Stimulated activated naive CD8-positive, alpha-beta T cell treated with anti-CD3 and anti-CD28 coated beads, Interleukin-15, Interleukin-2, amounts not matched to agents 100 ng/mL and 50 ng/mL, for 24 hours (primary cell): ENCODE measurements at regions not wholly inside any gene's neighbourhood (a gene's known extent, or its start where the extent isn't known, plus 50 kb on each side); places are given as distances from the start of the nearest gene placed in this dataset.
"Not testable (repeated sequence)": the region's sequence is repeated elsewhere in the genome, so short reads cannot be mapped to it uniquely, and the experiment has no call there.

ENCODE experiments used
- H3K27ac Mint-ChIP-seq: one replicate; pipeline ENCODE4 v1.8.0; 2021; ENCODE audit warnings: mild to moderate bottlenecking, mixed read lengths
- H3K27me3 Mint-ChIP-seq: one replicate; pipeline ENCODE4 v1.8.0; 2021; ENCODE audit warnings: mixed read lengths
- H3K36me3 Mint-ChIP-seq: one replicate; pipeline ENCODE4 v1.8.0; 2021; ENCODE audit warnings: low read depth, mixed read lengths
- H3K4me1 Mint-ChIP-seq: one replicate; pipeline ENCODE4 v1.8.0; 2021; ENCODE audit warnings: low read depth, mixed read lengths
- H3K4me3 Mint-ChIP-seq: one replicate; pipeline ENCODE4 v1.8.0; 2021; ENCODE audit warnings: mild to moderate bottlenecking, mixed read lengths
- H3K9me3 Mint-ChIP-seq: one replicate; pipeline ENCODE4 v1.8.0; 2021; ENCODE audit warnings: mixed read lengths

DNA sequence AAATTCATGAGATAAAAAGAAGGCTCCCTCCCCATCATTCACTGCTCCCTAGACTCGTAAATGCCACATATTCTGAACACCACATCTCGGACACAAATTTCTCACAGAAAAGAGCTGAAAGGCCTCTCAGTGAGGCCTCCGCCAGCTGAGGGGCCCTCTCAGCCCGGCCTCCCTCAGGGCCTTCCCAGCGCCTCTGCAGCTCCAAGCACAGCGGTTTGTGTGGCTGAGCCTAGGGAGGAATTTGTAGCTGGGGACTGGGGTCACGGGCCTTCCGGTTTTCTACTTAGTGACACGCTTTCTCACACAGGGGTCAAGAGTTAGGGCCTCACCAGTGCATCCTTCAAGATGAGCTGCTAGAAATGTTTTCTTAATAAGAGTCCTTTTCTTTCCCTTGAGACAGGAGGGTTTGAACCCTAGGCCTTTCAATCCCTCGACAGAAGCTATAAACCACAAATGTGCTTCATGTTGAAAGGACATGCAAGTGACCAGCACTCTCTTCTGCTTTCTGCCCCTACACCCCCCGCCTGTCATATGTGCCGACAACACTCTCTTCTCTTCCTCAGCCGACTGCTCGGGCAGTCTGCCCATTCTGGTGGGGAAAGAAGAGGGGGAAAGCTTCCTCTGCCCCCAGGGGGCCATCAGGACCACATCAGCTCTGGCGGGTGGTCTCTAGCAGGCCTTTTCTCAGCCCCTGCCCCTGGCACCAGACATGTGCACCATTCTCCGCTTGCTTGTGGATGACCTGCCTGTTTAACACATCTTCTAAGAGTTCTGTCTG lies 104.9 kb downstream of the CHIC2 start:
- no peaks in the 10 kb centered on the region for H3K27me3 Mint-ChIP-seq
- H3K4me3 Mint-ChIP-seq, result no peak overlapping the region
- H3K9me3 Mint-ChIP-seq, result no peaks in the 10 kb centered on the region
- H3K27ac Mint-ChIP-seq, result no peak overlapping the region
- no peaks in the 10 kb centered on the region for H3K36me3 Mint-ChIP-seq
- H3K4me1 Mint-ChIP-seq, result no peaks in the 10 kb centered on the region

- Mint-ChIP-seq H3K27me3 (no peaks in the 10 kb centered on the region), H3K36me3 (no peaks in the 10 kb centered on the region), H3K27ac (no peak overlapping the region), H3K4me3 (no peak overlapping the region), H3K4me1 (no peaks in the 10 kb centered on the region), H3K9me3 (no peaks in the 10 kb centered on the region)
These were observed 108.0 kb downstream of the CHIC2 start for GRCh38 chr4:53956454-53956853.

- H3K27me3 Mint-ChIP-seq, result no peaks in the 10 kb centered on the region
- no peaks in the 10 kb centered on the region for H3K4me1 Mint-ChIP-seq
These were observed 108.4 kb downstream of the CHIC2 start for GRCh38 chr4:53956053-53956452.

DNA sequence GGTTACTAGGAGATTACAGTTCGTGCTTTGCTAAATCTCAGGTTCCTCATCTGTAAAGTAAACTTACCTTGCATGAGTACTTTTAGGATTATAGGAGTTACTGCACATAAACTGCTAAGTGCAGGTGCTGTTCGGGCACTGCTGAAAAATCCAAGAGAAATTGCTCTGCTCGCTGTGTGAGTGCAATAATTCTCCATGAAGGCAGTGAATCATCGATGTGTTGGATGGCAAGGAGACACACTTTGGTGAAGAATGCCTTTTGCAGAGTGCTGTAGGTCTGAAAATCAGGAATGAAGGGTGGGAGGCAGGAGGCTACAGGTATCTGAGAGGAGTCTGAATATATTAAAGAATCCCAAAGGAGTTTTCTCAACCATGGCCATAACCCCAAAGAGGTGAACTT lies 113.0 kb downstream of the CHIC2 start:
- Mint-ChIP-seq H3K4me3 (no peak overlapping the region), H3K4me1 (no peaks in the 10 kb centered on the region), H3K9me3 (no peaks in the 10 kb centered on the region), H3K27me3 (no peaks in the 10 kb centered on the region), H3K36me3 (no peaks in the 10 kb centered on the region), H3K27ac (no peak overlapping the region)

More at GRCh38 chr4:53956053-53956452, 108.4 kb downstream of the CHIC2 start:
- H3K27ac Mint-ChIP-seq, result no peak overlapping the region
- no peak overlapping the region for H3K4me3 Mint-ChIP-seq
- no peaks in the 10 kb centered on the region for H3K9me3 Mint-ChIP-seq
- H3K36me3 Mint-ChIP-seq, result no peaks in the 10 kb centered on the region

GRCh38 chr4:53943345-53944085 lies 120.9 kb downstream of the CHIC2 start:
- no peaks in the 10 kb centered on the region for H3K4me1 Mint-ChIP-seq

GRCh38 chr4:53942712-53943111 lies 121.7 kb downstream of the CHIC2 start:
- no peaks in the 10 kb centered on the region for H3K27me3 Mint-ChIP-seq
- H3K27ac Mint-ChIP-seq, result no peak overlapping the region
- H3K36me3 Mint-ChIP-seq, result no peaks in the 10 kb centered on the region
- H3K4me1 Mint-ChIP-seq, result no peaks in the 10 kb centered on the region
- H3K9me3 Mint-ChIP-seq, result no peaks in the 10 kb centered on the region
- H3K4me3 Mint-ChIP-seq, result no peak overlapping the region

More at GRCh38 chr4:53943345-53944085, 120.9 kb downstream of the CHIC2 start:
- H3K27ac Mint-ChIP-seq, result no peak overlapping the region
- no peaks in the 10 kb centered on the region for H3K9me3 Mint-ChIP-seq
- H3K4me3 Mint-ChIP-seq, result no peak overlapping the region
- H3K27me3 Mint-ChIP-seq, result no peaks in the 10 kb centered on the region
- no peaks in the 10 kb centered on the region for H3K36me3 Mint-ChIP-seq

DNA sequence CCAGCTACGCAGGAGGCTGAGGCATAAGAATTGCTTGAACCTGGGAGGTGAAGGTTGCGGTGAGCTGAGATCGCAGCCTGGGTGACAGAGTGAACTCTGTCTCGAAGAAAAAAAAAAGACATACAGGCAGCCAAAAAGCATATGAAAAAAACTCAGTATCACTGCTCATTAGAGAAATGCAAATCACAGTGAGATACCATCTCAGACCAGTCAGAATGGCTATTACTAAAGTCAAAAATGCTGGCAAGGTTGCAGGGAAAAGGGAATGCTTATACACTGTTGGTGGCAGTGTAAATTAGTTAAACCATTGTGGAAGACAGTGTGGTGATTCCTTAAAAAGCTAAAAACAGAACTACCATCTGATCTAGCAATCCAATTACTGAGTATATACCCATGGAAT lies 123.1 kb downstream of the CHIC2 start:
- Mint-ChIP-seq H3K27me3 (no peaks in the 10 kb centered on the region), H3K4me3 (no peak overlapping the region), H3K36me3 (no peaks in the 10 kb centered on the region), H3K27ac (no peak overlapping the region), H3K4me1 (no peaks in the 10 kb centered on the region), H3K9me3 (no peaks in the 10 kb centered on the region)

- H3K9me3 Mint-ChIP-seq, H3K4me1 Mint-ChIP-seq, H3K27ac Mint-ChIP-seq, H3K4me3 Mint-ChIP-seq, H3K27me3 Mint-ChIP-seq, H3K36me3 Mint-ChIP-seq: not testable (repeated sequence)
These were observed 124.5 kb downstream of the CHIC2 start for GRCh38 chr4:53939892-53940291.

GRCh38 chr4:53937918-53938317 lies 126.5 kb downstream of the CHIC2 start:
- H3K9me3 Mint-ChIP-seq, result no peaks in the 10 kb centered on the region
- H3K4me3 Mint-ChIP-seq, result no peak overlapping the region
- no peaks in the 10 kb centered on the region for H3K36me3 Mint-ChIP-seq
- no peaks in the 10 kb centered on the region for H3K4me1 Mint-ChIP-seq
- H3K27ac Mint-ChIP-seq, result no peak overlapping the region
- H3K27me3 Mint-ChIP-seq, result peaks cover 6% of the 10 kb centered on the region

GRCh38 chr4:53937327-53937726 lies 127.1 kb downstream of the CHIC2 start:
- peaks cover 7% of the 10 kb centered on the region for H3K27me3 Mint-ChIP-seq
- H3K36me3 Mint-ChIP-seq, result no peaks in the 10 kb centered on the region
- H3K4me1 Mint-ChIP-seq, result no peaks in the 10 kb centered on the region
- H3K9me3 Mint-ChIP-seq, result no peaks in the 10 kb centered on the region
- H3K27ac Mint-ChIP-seq, result no peak overlapping the region
- H3K4me3 Mint-ChIP-seq, result no peak overlapping the region

- Mint-ChIP-seq H3K27me3 (peaks cover 15% of the 10 kb centered on the region), H3K9me3 (no peaks in the 10 kb centered on the region), H3K27ac (no peak overlapping the region), H3K36me3 (no peaks in the 10 kb centered on the region), H3K4me1 (no peaks in the 10 kb centered on the region), H3K4me3 (no peak overlapping the region)
These were observed 128.6 kb downstream of the CHIC2 start for GRCh38 chr4:53935780-53936179.

DNA sequence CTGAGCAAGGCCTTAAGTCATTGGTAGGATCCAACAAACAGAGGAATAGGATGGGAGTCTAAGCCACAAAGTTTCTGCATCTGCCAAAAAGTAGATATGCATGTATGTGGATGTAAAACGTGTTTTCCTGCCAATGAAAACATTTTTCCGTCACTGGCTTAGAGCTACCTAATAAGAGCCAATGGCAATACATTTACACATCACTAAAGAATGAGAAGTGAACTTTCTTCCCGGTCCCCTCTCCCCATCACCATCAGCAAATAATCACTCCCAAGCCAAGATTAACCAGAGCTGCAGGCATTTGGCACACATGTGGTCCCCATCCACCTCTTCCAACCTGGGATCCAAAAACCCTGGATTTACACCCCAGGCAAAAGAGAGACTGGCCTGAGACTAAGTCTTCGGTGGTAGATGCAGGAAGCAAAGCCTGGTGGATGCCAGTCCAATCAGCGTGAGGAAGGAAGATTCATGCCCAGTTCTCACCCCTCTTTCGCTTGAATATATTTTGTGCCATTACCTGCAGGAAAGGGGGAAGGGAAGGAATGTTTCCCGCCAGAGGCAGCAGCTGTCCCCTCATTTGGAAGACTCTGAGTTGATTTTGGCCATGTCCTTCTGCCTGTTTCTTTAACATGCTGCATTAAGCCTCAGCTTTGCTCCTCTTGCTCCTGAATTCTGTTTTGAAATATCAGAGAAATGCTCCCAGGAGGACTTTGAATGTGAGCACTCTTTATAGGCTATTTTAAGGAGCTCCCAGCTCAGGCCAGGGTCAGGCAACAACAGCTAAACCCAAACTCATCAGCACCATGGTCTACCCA lies 131.4 kb downstream of the CHIC2 start:
- no peak overlapping the region for H3K4me3 Mint-ChIP-seq
- H3K9me3 Mint-ChIP-seq, result no peaks in the 10 kb centered on the region
- peaks cover 15% of the 10 kb centered on the region for H3K27me3 Mint-ChIP-seq
- H3K36me3 Mint-ChIP-seq, result no peaks in the 10 kb centered on the region
- no peak overlapping the region for H3K27ac Mint-ChIP-seq
- no peaks in the 10 kb centered on the region for H3K4me1 Mint-ChIP-seq

- Mint-ChIP-seq H3K4me3 (no peak overlapping the region), H3K9me3 (no peaks in the 10 kb centered on the region), H3K27me3 (peaks cover 15% of the 10 kb centered on the region), H3K36me3 (no peaks in the 10 kb centered on the region), H3K4me1 (no peaks in the 10 kb centered on the region), H3K27ac (no peak overlapping the region)
These were observed 132.9 kb downstream of the CHIC2 start for GRCh38 chr4:53931461-53931961.

DNA sequence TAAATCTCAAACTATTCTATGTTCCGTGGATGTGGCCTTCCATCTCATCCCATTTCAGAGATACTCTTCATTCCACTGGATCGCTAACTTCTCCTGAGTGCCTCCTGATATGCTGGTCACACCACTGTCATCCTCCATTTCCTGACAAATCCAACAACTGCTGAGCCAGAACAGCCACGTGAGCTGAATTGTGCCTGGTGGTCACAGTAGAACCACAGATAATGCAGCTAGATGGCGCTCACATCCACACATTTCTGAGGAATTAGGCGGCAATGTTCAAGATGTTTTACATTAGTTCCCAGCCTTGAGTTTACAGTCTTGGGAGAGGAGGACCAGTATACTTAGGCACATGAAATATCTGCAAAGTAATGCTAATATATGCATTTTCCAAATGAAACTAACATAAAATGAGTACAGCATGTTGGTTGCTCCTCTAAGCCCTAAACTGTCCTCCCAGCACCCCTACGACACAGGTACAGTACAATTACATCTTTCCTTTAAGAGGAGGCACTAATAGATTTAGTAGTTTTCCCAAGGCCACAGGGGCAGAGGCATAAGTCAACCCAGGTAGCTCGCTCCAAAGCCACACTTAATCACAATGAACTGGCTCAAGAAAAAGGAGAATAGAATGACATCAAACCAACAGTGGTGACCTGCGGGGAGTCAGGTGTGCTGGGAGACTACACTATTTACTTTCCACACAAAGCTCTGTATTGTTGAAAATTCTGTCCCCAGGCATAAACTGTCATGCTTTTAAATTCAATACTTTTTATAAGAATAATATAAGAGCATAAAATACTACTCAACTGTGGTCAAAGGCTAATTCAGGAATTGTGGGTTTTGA lies 134.2 kb downstream of the CHIC2 start:
- Mint-ChIP-seq H3K27me3 (peaks cover 15% of the 10 kb centered on the region), H3K4me3 (no peak overlapping the region), H3K9me3 (no peaks in the 10 kb centered on the region), H3K27ac (no peak overlapping the region), H3K4me1 (no peaks in the 10 kb centered on the region), H3K36me3 (no peaks in the 10 kb centered on the region)
